Omental fat pad (tissue), 3 donors: ENCODE measurements at regions not wholly inside any gene's neighbourhood (a gene's known extent, or its start where the extent isn't known, plus 50 kb on each side); places are given as distances from the start of the nearest gene placed in this dataset.

ENCODE experiments used
- ATAC-seq: fragments of 150-250 bp; one replicate; pipeline ENCODE4 v1.9.1; 2016; ENCODE audit warnings: mild to moderate bottlenecking, moderate library complexity; ENCODE audit not compliant: low FRiP score
- DNase-seq: peaks from one replicate; pipeline ENCODE4 v3.0.0-alpha.2; 2019; ENCODE audit warnings: low spot score
- CTCF ChIP-seq, 3 donors: fragments of 450-650 bp; IDR thresholded peaks; one replicate each; pipeline ENCODE4 v1.5.1; 2016 to 2017; ENCODE audit warnings: antibody characterized with exemption in 3 of 3, mild to moderate bottlenecking in 3 of 3, moderate library complexity in 2 of 3

DNA sequence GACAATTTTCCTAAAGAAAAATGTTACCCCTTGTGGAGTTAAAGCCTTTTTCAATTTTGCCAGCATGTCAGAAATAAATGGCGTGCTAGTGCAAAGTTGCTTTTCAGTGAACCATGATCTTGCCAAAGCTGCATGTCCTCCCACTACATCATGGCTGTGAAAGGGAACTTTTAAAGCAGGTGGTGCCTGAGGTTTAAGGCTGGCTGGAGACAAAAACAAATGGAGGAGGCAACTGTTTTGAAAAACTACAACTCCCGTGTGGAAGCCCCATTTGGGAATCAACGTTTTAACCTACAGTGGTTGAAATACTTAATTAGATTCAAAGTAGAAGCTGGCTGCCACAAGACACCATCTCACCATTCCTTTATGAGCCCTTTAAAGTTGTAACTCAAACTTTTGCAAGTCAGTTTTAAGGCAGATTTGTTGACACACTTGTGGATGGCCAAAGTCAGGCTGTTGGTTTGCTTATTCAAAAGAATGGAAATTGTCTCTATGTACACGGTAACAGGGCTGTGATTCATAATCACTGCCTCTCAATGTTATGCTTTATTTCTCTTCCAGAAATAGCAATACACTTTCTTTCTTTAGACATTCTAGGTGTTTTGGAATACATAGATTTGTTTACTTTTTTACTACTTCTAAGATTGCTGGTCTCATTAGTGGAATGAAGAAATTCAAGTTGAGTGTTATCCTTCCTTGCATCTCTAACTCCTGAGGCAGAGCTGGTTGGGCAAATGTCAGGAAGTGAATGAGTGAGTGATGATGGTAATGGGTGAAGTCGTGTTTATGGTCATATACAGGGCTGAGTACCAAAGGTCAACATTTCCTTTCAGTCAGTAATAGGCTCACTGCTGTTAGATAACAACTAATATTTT, 196.4 kb upstream of the GMDS start:
- no peak for ATAC-seq
- no peak for TF ChIP-seq CTCF (IDR thresholded peaks at IDR 0.05)
- no peak for DNase-seq

GRCh38 chr6:2440516-2440915, 195.1 kb upstream of the GMDS start:
- ATAC-seq: no peak
- no peak for TF ChIP-seq CTCF (IDR thresholded peaks at IDR 0.05)
- no peak for DNase-seq

GRCh38 chr6:2439632-2440031, 194.2 kb upstream of the GMDS start:
- DNase-seq (no peak), ATAC-seq (no peak)
- no peak for TF ChIP-seq CTCF (IDR thresholded peaks at IDR 0.05)

DNA sequence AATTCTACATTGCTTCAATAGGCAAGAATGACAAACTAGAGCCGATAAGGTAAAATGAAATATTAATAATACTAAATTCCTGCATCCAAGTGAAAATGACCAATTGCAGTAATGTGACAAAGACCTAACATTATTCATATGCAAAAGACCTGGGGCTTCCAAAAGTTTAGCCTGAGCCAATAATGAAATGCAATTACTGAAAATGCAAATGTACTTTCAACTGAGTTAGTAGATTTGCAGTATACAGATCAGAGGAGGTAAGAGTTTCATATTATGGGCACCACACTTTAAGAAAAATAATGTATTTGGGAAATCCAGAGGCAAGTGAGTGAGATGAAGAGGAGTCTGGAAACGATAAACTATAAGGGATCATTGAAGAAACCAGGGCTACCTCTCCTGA, 193.7 kb upstream of the GMDS start:
- TF ChIP-seq CTCF (IDR thresholded peaks at IDR 0.05): no peak
- DNase-seq (no peak), ATAC-seq (no peak)

- ATAC-seq: no peak
- no peak for TF ChIP-seq CTCF (IDR thresholded peaks at IDR 0.05)
- no peak for DNase-seq
These were observed 191.2 kb upstream of the GMDS start for GRCh38 chr6:2436410-2437154.

DNA sequence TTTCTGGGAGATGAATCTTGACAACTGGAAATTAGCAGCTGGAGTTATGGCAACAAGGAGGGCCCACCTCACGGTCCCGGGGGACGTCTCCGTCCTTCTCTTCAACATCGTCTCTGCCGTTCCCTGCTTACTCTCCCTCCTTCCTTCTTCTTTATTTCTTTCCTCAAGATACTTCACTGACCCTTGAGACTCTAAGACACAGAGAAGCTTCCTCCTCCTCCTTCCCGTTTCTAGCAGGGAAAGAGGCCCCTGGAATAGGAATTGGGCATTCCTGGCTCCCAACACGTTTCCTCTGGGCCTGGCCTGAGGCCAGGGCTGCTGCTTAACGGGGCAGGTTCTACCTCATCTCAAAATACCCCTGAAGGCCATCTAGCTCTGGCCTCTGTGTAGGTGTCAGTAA, 189.9 kb upstream of the GMDS start:
- ATAC-seq: no peak
- DNase-seq: no peak
- TF ChIP-seq CTCF (IDR thresholded peaks at IDR 0.05): no peak
